ENCODE measurements at regions not wholly inside any gene's neighbourhood (a gene's known extent, or its start where the extent isn't known, plus 50 kb on each side); places are given as distances from the start of the nearest gene placed in this dataset.

DNA sequence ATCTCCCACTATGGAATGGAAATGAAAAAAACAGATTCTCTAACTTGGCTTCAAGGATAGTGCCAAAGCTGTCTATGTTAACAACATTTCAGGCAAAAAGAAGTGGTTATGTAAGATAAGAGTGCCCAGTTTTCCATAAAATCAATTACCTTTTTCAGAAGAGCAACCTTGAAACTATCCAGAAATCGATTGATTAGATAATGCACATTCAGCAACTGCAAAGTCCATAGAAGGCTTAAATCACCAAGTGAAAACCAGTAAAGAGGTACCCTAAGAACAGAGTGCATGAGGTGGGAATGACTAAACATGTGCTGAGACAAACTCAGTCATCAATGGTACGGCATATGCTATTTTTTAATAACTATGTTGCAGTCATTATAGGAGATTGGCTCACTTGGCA, 71.9 kb upstream of the TNKS2 start:
- H3K4me1 ChIP-seq (ENCODE audit: insufficient read depth, low read length, poor library complexity, severe bottlenecking), result no peaks in the 10 kb centered on the region
- no peak overlapping the region for H3K4me2 ChIP-seq (ENCODE audit: low read depth, low read length, poor library complexity, severe bottlenecking)
- H3K9me2 ChIP-seq (replicated peaks; ENCODE audit: low read depth, low read length), result no peaks in the 10 kb centered on the region
- H3F3A ChIP-seq (ENCODE audit: low read depth), result no peaks in the 10 kb centered on the region
- H4K20me1 ChIP-seq (ENCODE audit: insufficient read depth, low read length, poor library complexity, severe bottlenecking), result no peaks in the 10 kb centered on the region
- no peaks in the 10 kb centered on the region for H3K79me2 ChIP-seq (ENCODE audit: insufficient read depth, low read length)
- TF ChIP-seq EZH2phosphoT487 (IDR thresholded peaks at IDR 0.05; ENCODE audit: borderline replicate concordance) (no peak), CTCF (conservative IDR thresholded peaks at IDR 0.05; ENCODE audit: low read length) (no peak)
- H3K36me3 ChIP-seq (ENCODE audit: insufficient read depth, low read length), result no peaks in the 10 kb centered on the region
- no peak overlapping the region for H2AFZ ChIP-seq (ENCODE audit: low read length)
- no peaks in the 10 kb centered on the region for H3K9me3 ChIP-seq (ENCODE audit: insufficient read depth, low read depth, low read length)
- no peaks in the 10 kb centered on the region for H3K27me3 ChIP-seq (ENCODE audit: insufficient read depth, low read length, poor library complexity, severe bottlenecking)
- H3K4me3 ChIP-seq (ENCODE audit: low read length, poor library complexity, severe bottlenecking), result no peak overlapping the region
- no peak overlapping the region for H3K9ac ChIP-seq (ENCODE audit: low read depth, low read length, poor library complexity, severe bottlenecking)

GRCh38 chr10:91724933-91725332, 73.3 kb upstream of the TNKS2 start:
- Histone ChIP-seq H3K9me3 (ENCODE audit: insufficient read depth, low read depth, low read length) (no peaks in the 10 kb centered on the region), H4K20me1 (ENCODE audit: insufficient read depth, low read length, poor library complexity, severe bottlenecking) (no peaks in the 10 kb centered on the region), H3K9me2 (replicated peaks; ENCODE audit: low read depth, low read length) (no peaks in the 10 kb centered on the region), H3K9ac (ENCODE audit: low read depth, low read length, poor library complexity, severe bottlenecking) (no peak overlapping the region), H3F3A (ENCODE audit: low read depth) (no peaks in the 10 kb centered on the region), H3K27me3 (ENCODE audit: insufficient read depth, low read length, poor library complexity, severe bottlenecking) (no peaks in the 10 kb centered on the region), H3K4me1 (ENCODE audit: insufficient read depth, low read length, poor library complexity, severe bottlenecking) (no peaks in the 10 kb centered on the region), H3K36me3 (ENCODE audit: insufficient read depth, low read length) (no peaks in the 10 kb centered on the region), H3K4me3 (ENCODE audit: low read length, poor library complexity, severe bottlenecking) (no peak overlapping the region), H3K4me2 (ENCODE audit: low read depth, low read length, poor library complexity, severe bottlenecking) (no peak overlapping the region), H2AFZ (ENCODE audit: low read length) (no peak overlapping the region), H3K79me2 (ENCODE audit: insufficient read depth, low read length) (no peaks in the 10 kb centered on the region)
- TF ChIP-seq EZH2phosphoT487 (IDR thresholded peaks at IDR 0.05; ENCODE audit: borderline replicate concordance) (no peak), CTCF (conservative IDR thresholded peaks at IDR 0.05; ENCODE audit: low read length) (no peak)

- H3K4me3 ChIP-seq (ENCODE audit: low read length, poor library complexity, severe bottlenecking), result no peak overlapping the region
- no peak overlapping the region for H3K4me2 ChIP-seq (ENCODE audit: low read depth, low read length, poor library complexity, severe bottlenecking)
- no peaks in the 10 kb centered on the region for H3K9me3 ChIP-seq (ENCODE audit: insufficient read depth, low read depth, low read length)
- H2AFZ ChIP-seq (ENCODE audit: low read length), result no peak overlapping the region
- TF ChIP-seq CTCF (conservative IDR thresholded peaks at IDR 0.05; ENCODE audit: low read length) (no peak), EZH2phosphoT487 (IDR thresholded peaks at IDR 0.05; ENCODE audit: borderline replicate concordance) (no peak)
- peaks cover under 1% of the 10 kb centered on the region for H3K4me1 ChIP-seq (ENCODE audit: insufficient read depth, low read length, poor library complexity, severe bottlenecking)
- no peaks in the 10 kb centered on the region for H3K79me2 ChIP-seq (ENCODE audit: insufficient read depth, low read length)
- no peak overlapping the region for H3K9ac ChIP-seq (ENCODE audit: low read depth, low read length, poor library complexity, severe bottlenecking)
- H3K36me3 ChIP-seq (ENCODE audit: insufficient read depth, low read length), result no peaks in the 10 kb centered on the region
- H3K9me2 ChIP-seq (replicated peaks; ENCODE audit: low read depth, low read length), result no peaks in the 10 kb centered on the region
- H3F3A ChIP-seq (ENCODE audit: low read depth), result no peaks in the 10 kb centered on the region
- H3K27me3 ChIP-seq (ENCODE audit: insufficient read depth, low read length, poor library complexity, severe bottlenecking), result no peaks in the 10 kb centered on the region
- no peaks in the 10 kb centered on the region for H4K20me1 ChIP-seq (ENCODE audit: insufficient read depth, low read length, poor library complexity, severe bottlenecking)
Measured at GRCh38 chr10:91713461-91714072, 80.7 kb upstream of the PPP1R3C start.

Data from Loucy (cell line).